Calu3 (cell line): ENCODE measurements at regions not wholly inside any gene's neighbourhood (a gene's known extent, or its start where the extent isn't known, plus 50 kb on each side); places are given as distances from the start of the nearest gene placed in this dataset.

ENCODE experiments used
- BruUV-seq: library from RNA; stranded (reverse); fragments of 400-500 nt; replicated peaks from 2 replicates; lab custom pipeline; 2021; lab: Mats Ljungman, UMichigan
- CTCF ChIA-PET: fragments of 300-600 bp; sonication (Branson Sonifier 250); formaldehyde crosslinking; loops from one replicate; lab custom pipeline; 2022; ENCODE audit warnings: antibody characterized with exemption; lab: Charles Lee
- DNase-seq: peaks from one replicate; pipeline ENCODE4 v3.0.0; 2022
- H3K27ac Mint-ChIP-seq: one replicate; pipeline ENCODE4 v1.8.0; 2022; ENCODE audit warnings: mixed read lengths; ENCODE audit not compliant: unreplicated experiment
- H3K27me3 Mint-ChIP-seq: one replicate; pipeline ENCODE4 v1.8.0; 2022; ENCODE audit warnings: mixed read lengths; ENCODE audit not compliant: unreplicated experiment
- H3K36me3 Mint-ChIP-seq: one replicate; pipeline ENCODE4 v1.8.0; 2022; ENCODE audit warnings: mild to moderate bottlenecking, moderate library complexity, mixed read lengths; ENCODE audit not compliant: insufficient read depth, unreplicated experiment
- H3K4me1 Mint-ChIP-seq: one replicate; pipeline ENCODE4 v1.8.0; 2022; ENCODE audit warnings: mild to moderate bottlenecking, low read depth, mixed read lengths; ENCODE audit not compliant: unreplicated experiment
- H3K4me3 Mint-ChIP-seq: one replicate; pipeline ENCODE4 v1.8.0; 2022; ENCODE audit warnings: mild to moderate bottlenecking, low read depth, moderate library complexity, mixed read lengths; ENCODE audit not compliant: unreplicated experiment
- H3K9me3 Mint-ChIP-seq: one replicate; pipeline ENCODE4 v1.8.0; 2022; ENCODE audit warnings: low read depth, mixed read lengths; ENCODE audit not compliant: unreplicated experiment
- intact Hi-C: fragments of 100-400 bp; cut with micrococcal nuclease; formaldehyde crosslinking; loops from one replicate; pipeline ENCODE4 v1.10.0; 2022; ENCODE audit not compliant: unreplicated experiment
- TF ChIP-seq, protein P1 (sequence below): fragments of 200-600 bp; IDR thresholded peaks from one replicate; pipeline ENCODE4 v1.8.0; 2022; ENCODE audit warnings: antibody characterized with exemption; ENCODE audit not compliant: unreplicated experiment

DNA sequence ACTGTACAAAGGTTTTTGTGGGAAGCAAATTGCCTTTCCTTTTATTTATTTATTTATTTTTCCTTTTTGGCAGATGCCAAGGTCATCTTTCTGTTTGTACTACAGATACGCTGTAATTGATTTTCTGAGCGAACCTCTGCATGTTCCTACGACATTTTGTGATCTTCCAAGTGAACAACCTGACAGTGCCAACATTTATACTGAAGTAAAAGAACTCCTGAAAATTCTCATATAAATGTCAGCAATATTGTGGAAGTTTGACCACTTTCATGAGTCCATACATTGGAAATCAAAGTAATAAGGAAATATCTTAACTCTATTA is 86.8 kb upstream of the EEPD1 start:
- TF ChIP-seq, protein P1, sequence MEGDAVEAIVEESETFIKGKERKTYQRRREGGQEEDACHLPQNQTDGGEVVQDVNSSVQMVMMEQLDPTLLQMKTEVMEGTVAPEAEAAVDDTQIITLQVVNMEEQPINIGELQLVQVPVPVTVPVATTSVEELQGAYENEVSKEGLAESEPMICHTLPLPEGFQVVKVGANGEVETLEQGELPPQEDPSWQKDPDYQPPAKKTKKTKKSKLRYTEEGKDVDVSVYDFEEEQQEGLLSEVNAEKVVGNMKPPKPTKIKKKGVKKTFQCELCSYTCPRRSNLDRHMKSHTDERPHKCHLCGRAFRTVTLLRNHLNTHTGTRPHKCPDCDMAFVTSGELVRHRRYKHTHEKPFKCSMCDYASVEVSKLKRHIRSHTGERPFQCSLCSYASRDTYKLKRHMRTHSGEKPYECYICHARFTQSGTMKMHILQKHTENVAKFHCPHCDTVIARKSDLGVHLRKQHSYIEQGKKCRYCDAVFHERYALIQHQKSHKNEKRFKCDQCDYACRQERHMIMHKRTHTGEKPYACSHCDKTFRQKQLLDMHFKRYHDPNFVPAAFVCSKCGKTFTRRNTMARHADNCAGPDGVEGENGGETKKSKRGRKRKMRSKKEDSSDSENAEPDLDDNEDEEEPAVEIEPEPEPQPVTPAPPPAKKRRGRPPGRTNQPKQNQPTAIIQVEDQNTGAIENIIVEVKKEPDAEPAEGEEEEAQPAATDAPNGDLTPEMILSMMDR, result no peak
- intact Hi-C loops, result no loop called here
- CTCF ChIA-PET, result interaction anchor here (1.7 kb wide), 1 partner anchor 11 kb away, joined by 6 read pairs; no protein-coding TSS in a partner anchor
- Mint-ChIP-seq H3K9me3 (no peaks in the 10 kb centered on the region), H3K36me3 (no peaks in the 10 kb centered on the region), H3K4me1 (no peaks in the 10 kb centered on the region), H3K27me3 (no peaks in the 10 kb centered on the region), H3K27ac (no peak overlapping the region), H3K4me3 (no peak overlapping the region)
- no TSS peak for BruUV-seq
- DNase-seq, result no peak

DNA sequence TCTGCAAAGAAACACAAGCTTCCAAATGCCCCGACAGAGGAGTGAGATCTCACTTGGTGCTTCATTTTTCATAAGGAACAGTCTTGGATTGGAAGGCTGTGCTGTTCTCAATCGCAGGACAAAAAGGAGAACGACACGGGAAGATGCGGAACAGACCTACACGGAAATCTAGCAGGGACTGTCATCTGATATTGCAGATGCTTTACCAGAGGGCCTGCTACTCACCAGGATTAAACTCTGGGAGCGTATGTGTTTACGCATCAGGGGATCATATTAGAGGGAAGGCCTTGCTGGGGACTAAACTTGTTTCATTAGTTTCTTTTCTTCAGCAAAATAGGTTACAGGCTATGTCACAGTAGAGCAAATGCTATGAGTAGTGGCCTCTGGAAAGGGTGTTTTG is 82.8 kb upstream of the EEPD1 start:
- Mint-ChIP-seq H3K4me1 (no peaks in the 10 kb centered on the region), H3K36me3 (no peaks in the 10 kb centered on the region), H3K27ac (no peak overlapping the region), H3K9me3 (no peaks in the 10 kb centered on the region), H3K4me3 (no peak overlapping the region), H3K27me3 (peaks cover 26% of the 10 kb centered on the region)
- CTCF ChIA-PET, result no interaction called here
- DNase-seq, result no peak
- intact Hi-C loops, result no loop called here
- no TSS peak for BruUV-seq
- TF ChIP-seq, protein P1, result no peak

DNA sequence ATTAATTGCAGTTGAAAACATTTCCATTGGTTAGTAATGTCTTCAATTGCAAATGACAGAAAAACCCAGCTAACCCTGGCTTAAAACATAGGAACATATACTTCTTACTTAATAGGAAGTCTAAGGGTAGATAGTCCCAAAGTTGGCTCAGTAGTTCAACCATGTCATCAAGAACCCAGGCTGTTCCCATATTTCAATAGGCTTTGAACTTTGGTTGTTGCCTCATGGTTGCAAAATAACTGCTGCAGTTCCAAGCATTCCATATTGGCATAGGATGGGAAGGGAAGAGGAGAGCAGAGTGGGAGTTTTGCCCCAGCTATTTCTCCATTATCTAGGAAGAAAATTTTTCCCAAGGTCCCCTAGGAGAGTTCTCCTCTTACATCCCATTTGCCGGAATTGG is 81.4 kb upstream of the EEPD1 start:
- no peaks in the 10 kb centered on the region for H3K36me3 Mint-ChIP-seq
- H3K27me3 Mint-ChIP-seq, result peaks cover 31% of the 10 kb centered on the region
- CTCF ChIA-PET, result no interaction called here
- no TSS peak for BruUV-seq
- H3K4me1 Mint-ChIP-seq, result no peaks in the 10 kb centered on the region
- TF ChIP-seq, protein P1, result no peak
- H3K27ac Mint-ChIP-seq, result no peak overlapping the region
- intact Hi-C loops, result no loop called here
- DNase-seq, result no peak
- no peaks in the 10 kb centered on the region for H3K9me3 Mint-ChIP-seq
- no peak overlapping the region for H3K4me3 Mint-ChIP-seq

DNA sequence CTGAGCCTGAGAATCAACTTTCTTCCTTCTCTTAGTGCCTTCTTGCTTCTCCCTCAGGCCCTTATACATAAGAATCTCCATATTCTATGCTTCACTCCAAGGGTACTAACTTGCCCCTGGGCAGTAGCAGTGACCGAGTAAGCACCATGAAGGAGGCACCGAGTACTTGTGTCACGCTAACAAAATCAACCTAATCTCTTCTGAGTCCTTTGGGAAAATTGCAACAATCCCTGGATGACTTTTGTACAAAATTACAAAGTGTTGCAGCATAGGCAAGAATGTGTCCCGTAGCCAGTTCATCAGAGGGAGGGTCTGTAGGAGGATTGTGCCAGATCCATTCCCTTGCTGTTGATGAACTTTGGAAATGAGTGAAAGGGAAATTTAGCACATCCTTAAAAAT is 80.4 kb upstream of the EEPD1 start:
- CTCF ChIA-PET, result no interaction called here
- BruUV-seq, result no TSS peak
- intact Hi-C loops, result no loop called here

More for the DNA sequence above, 80.4 kb upstream of the EEPD1 start:
- Mint-ChIP-seq H3K27ac (no peak overlapping the region), H3K4me3 (no peak overlapping the region), H3K4me1 (no peaks in the 10 kb centered on the region), H3K9me3 (no peaks in the 10 kb centered on the region), H3K36me3 (no peaks in the 10 kb centered on the region), H3K27me3 (peaks cover 31% of the 10 kb centered on the region)
- no peak for DNase-seq
- TF ChIP-seq, protein P1, result no peak
